ENCODE measurements at regions not wholly inside any gene's neighbourhood (a gene's known extent, or its start where the extent isn't known, plus 50 kb on each side); places are given as distances from the start of the nearest gene placed in this dataset.

DNA sequence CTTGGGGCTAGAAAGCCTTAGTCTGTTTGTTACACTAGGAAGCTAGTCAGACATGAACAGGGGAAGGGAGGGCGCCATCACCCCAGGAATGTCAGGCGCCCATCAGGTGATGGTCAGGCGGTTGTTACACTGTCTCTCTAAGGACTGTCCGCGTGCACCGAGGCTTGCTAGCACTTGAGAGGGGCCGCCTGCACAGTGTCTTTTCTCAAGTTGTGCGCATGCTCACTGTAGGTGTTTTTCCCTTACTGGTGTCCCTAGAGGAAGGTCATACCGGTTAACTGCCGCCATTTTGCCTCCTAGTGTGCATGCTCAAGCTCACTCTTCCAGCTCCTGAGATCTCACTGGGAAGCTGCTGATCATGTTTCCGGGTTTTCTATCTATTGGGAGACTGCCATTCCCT lies 855.0 kb upstream of the TMEM132C start:
- no peak overlapping the region for H2BK20ac ChIP-seq (ENCODE audit: low read depth, low read length, poor library complexity, severe bottlenecking)
- no peak overlapping the region for H3K14ac ChIP-seq (ENCODE audit: insufficient read depth, low read length)
- H3K9ac ChIP-seq (ENCODE audit: extremely low read depth, insufficient read length, low read length), result no peak overlapping the region
- peaks cover 20 to 21% of the 10 kb centered on the region in 2 experiments for H3K4me1 Mint-ChIP-seq
- no peak for DNase-seq
- no peak overlapping the region for H3K4me2 ChIP-seq (ENCODE audit: insufficient read depth, insufficient read length, low read length)
- H3K36me3 Mint-ChIP-seq (ENCODE audit: insufficient read depth in 1 of 3, low read depth in 3 of 3), result no peaks in the 10 kb centered on the region
- no peak overlapping the region for H3K27ac Mint-ChIP-seq
- H3K4me3 Mint-ChIP-seq, result no peak overlapping the region
- H3K27me3 ChIP-seq (ENCODE audit: insufficient read depth, low read length), result no peaks in the 10 kb centered on the region
- H3K9me3 Mint-ChIP-seq, result no peaks in the 10 kb centered on the region; a peak in 1 of 5 replicates
- no peak overlapping the region for H2AK5ac ChIP-seq (ENCODE audit: insufficient read length, low read length)
- no peaks in the 10 kb centered on the region for H3K9me3 ChIP-seq (ENCODE audit: control insufficient read depth, low read depth, low read length)
- peaks cover 3% of the 10 kb centered on the region; the same call in 1 of the 2 replicates for H3K4me1 ChIP-seq (ENCODE audit: insufficient read depth, low read length)
- H2BK5ac ChIP-seq (ENCODE audit: insufficient read length, low read length), result no peak overlapping the region
- H2AFZ ChIP-seq (ENCODE audit: low read length), result no peak overlapping the region
- no peak overlapping the region for H4K91ac ChIP-seq (ENCODE audit: insufficient read length, low read depth, low read length)
- H3K56ac ChIP-seq (ENCODE audit: insufficient read length, low read depth, low read length), result no peak overlapping the region
- no peaks in the 10 kb centered on the region for H4K20me1 ChIP-seq (ENCODE audit: control insufficient read depth, insufficient read depth, insufficient read length)
- H3K23ac ChIP-seq (ENCODE audit: insufficient read length, low read depth, low read length), result no peak overlapping the region
- H3K79me2 ChIP-seq (ENCODE audit: insufficient read depth, low read length), result no peaks in the 10 kb centered on the region
- no peak overlapping the region for H4K5ac ChIP-seq (ENCODE audit: insufficient read length, low read depth, low read length)
- H2BK120ac ChIP-seq (ENCODE audit: low read depth, low read length, poor library complexity, severe bottlenecking), result no peak overlapping the region
- no peak overlapping the region for H2BK15ac ChIP-seq (ENCODE audit: low read depth, low read length)
- no peak overlapping the region for H2BK12ac ChIP-seq (ENCODE audit: insufficient read length, low read depth, low read length)
- no peak overlapping the region for H3K18ac ChIP-seq (ENCODE audit: insufficient read length, low read depth, low read length)
- H3T11ph ChIP-seq (ENCODE audit: low read length), result no peak overlapping the region
- H3K27ac ChIP-seq (ENCODE audit: insufficient read length, low read depth, low read length), result no peak overlapping the region
- no peaks in the 10 kb centered on the region for H3K79me1 ChIP-seq (ENCODE audit: insufficient read depth, low read depth, low read length, poor library complexity, severe bottlenecking)
- H3K23me2 ChIP-seq (ENCODE audit: insufficient read length, low read depth, low read length, poor library complexity, severe bottlenecking), result no peaks in the 10 kb centered on the region
- peaks cover 3% of the 10 kb centered on the region for H3K27me3 Mint-ChIP-seq (ENCODE audit: low read depth)
- WGBS (ENCODE audit: extremely low coverage, insufficient read length, low lambda C conversion rate), result no CpG with 5 or more reads among the region's 11 CpGs
- H4K8ac ChIP-seq (replicated peaks; ENCODE audit: insufficient read length, low read depth, low read length), result no peak overlapping the region
- TF ChIP-seq, protein P1, sequence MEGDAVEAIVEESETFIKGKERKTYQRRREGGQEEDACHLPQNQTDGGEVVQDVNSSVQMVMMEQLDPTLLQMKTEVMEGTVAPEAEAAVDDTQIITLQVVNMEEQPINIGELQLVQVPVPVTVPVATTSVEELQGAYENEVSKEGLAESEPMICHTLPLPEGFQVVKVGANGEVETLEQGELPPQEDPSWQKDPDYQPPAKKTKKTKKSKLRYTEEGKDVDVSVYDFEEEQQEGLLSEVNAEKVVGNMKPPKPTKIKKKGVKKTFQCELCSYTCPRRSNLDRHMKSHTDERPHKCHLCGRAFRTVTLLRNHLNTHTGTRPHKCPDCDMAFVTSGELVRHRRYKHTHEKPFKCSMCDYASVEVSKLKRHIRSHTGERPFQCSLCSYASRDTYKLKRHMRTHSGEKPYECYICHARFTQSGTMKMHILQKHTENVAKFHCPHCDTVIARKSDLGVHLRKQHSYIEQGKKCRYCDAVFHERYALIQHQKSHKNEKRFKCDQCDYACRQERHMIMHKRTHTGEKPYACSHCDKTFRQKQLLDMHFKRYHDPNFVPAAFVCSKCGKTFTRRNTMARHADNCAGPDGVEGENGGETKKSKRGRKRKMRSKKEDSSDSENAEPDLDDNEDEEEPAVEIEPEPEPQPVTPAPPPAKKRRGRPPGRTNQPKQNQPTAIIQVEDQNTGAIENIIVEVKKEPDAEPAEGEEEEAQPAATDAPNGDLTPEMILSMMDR (conservative IDR thresholded peaks at IDR 0.05), result no peak
- H3K4ac ChIP-seq (ENCODE audit: low read depth, low read length), result no peak overlapping the region

Data from H9 (cell line).